GM21526 (cell line): ENCODE measurements at regions not wholly inside any gene's neighbourhood (a gene's known extent, or its start where the extent isn't known, plus 50 kb on each side); places are given as distances from the start of the nearest gene placed in this dataset.

Experiments
- ATAC-seq: cut with Tn5 transposase; IDR thresholded peaks from one replicate; pipeline ENCODE4 v1.9.1; 2021; ENCODE audit warnings: moderate library complexity; ENCODE audit not compliant: unreplicated experiment, low FRiP score

DNA sequence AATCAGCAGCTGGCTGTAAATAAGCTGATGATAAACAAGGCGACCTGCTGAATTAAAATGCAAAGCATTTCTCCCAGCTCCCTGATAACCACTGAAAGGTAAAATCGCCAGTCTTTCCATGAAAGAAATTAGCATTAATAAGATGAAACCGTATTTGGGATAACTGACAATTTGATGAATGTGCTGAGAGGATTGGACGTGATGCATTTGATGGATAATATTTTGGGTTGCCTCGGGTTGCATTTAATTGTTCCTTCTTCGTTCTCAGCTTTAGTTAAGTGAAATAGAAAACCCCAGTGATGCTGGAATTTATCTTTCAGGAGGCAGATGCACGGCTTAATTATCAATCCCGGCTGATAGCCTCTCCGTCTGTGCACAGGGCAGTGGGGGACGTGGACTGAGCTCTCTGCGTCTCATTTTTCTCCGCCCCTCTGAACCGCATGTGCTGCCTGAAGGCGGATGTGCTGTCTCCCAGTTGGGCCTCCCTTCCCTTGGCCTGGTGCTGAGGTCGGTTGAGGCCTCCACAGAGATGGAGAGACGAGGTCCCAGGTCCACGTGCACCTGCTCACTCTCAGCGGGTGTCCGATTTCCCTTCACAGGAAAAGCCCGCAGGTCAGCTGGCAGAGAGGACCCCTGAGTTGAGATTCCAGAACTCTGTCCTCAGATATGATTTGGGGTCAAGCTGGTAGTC lies 846.2 kb downstream of the BRD1 start:
- no peak for ATAC-seq

DNA sequence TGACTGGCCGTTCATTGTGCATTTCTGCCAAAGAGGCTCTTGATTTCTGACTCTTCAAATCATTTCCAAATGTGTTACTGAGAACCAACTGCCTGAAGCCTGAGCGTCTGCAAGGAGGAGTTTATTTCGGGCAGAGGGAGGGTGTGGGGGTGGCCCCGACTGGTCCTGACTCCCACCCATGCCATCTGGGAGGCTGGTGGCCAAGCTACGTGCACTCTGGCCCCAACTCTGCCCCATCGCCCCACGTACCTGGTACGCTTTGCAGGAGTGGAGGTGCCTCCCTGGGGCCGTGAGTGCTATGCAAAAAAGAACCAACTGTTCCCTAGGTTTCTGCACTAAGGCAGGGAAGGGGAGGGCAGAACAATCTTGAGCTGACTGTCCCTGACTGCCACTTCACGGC lies 846.8 kb downstream of the BRD1 start:
- ATAC-seq: no peak

DNA sequence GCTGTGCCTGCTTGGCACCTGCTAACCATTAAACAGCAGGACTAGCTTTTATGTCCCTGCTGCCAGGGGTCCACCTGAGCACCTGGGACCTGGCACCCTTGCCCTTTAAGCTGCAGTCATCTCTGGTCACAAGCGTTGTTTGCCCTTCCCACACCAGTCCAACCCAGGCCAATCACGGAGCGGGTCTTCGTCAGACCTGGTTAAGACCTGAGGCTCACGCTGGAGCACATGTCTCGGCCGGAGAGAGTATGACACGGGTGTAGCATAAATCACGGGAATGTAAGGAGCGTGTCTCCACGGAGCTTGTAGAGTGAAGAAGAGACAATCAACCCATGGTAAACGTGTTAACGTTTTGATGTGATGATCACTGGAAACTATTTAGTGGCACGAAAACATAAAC lies 847.3 kb downstream of the BRD1 start:
- no peak for ATAC-seq

DNA sequence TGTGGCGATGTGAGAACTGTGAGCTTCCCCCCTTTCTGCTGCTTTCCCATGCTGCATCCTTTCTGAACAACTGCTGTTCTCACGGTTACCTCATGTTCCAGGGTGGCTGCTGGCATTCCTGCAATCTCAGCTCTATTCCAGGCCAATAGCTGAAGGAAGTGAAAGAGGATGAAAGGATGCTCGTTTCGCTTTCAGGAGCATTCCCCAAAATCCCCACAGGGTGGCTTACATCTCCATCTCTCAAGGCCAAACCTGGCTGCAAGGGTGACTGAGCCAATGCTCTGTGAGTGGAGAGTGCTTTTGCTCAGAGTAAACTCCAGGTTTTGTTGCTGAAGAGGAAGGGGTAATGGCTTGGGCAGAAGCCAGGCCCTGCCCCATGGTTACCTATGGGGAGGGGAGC lies 848.2 kb downstream of the BRD1 start:
- ATAC-seq: no peak

DNA sequence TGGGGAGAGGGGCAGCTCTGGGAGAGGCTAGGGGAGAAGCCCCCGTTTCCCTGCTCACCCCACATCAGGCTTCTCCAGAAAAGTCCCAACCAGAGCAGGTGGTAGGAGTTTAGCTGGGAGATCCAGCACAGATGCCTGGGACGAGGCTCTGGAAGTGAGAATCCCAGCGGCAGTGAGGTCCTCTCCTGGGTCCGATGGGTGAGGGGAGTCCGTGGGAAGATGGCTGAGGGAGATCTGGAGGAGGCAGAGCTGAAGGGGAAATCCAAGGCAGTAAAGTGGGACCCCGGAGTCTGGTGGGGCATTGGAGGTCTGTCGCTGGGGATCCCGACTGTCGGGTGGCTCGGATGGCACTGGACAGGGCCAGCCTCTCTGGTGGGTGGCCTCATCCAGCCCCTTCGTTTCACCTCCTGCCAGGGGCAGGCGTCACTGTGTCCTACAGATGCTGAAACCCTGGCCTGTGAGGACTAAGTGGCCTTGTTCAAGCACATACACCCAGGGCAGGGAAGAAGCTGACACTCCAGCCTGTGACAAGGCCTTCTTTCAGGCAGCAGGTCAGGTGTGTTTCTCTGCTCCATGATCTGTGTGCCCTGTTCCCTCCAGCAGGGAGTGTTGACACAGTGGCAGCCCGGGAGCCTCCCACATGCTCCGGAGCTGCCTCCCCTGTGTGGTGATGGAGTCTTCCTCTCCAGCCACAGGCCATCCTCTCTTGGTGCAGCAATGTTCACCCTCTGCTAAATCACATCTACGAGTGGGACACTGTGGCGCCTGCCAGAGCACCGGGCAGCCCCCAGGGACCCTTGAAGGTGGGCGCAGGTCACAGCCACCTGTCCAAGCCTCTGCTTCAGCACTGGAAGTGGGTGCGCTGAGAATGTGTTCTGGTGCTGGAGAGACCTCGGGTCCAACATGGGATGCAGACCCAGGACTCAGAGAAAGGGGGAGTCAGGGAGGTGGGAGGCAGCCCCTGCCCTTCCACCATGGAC lies 850.8 kb downstream of the BRD1 start:
- no peak for ATAC-seq

DNA sequence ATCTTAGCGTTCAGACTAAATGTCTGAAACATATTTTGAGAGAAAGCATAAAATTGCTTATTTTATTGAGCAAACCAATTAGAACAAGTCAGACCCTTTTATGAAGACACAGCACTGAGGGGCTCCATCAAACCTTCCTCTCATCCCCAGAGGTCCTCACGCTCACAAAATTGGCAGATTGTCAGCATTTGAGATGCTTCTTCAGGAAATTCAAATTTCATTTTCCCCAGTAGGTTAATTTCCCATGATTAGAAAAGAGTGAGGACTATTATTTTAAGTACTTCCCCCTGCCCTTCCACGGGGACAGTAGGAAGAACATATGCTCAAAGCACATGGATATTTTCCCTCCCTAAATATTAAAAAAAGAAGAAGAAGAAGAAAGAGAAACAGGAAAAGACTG lies 851.8 kb downstream of the BRD1 start:
- no peak for ATAC-seq

DNA sequence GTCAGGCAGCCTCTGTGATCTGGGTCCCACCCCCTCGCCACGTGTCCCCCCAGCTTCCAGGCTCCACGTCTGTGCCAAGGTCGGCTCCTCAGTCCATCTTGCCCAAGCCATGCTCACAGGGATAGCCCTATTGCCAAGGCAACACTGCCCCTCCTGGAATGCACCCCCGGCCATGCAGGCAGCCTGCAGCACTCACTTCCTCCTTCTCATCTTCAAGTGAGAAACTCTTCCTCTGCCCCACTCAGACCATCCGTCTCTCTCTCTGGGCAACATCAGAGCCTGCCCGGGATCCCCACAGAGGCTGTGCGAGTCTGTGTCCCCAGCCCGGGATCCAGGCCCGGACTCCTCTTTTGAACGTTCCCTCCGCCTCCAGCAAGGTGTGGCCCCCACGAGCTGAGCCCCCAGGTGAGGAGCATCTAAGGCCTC lies 852.3 kb downstream of the BRD1 start:
- no peak for ATAC-seq

DNA sequence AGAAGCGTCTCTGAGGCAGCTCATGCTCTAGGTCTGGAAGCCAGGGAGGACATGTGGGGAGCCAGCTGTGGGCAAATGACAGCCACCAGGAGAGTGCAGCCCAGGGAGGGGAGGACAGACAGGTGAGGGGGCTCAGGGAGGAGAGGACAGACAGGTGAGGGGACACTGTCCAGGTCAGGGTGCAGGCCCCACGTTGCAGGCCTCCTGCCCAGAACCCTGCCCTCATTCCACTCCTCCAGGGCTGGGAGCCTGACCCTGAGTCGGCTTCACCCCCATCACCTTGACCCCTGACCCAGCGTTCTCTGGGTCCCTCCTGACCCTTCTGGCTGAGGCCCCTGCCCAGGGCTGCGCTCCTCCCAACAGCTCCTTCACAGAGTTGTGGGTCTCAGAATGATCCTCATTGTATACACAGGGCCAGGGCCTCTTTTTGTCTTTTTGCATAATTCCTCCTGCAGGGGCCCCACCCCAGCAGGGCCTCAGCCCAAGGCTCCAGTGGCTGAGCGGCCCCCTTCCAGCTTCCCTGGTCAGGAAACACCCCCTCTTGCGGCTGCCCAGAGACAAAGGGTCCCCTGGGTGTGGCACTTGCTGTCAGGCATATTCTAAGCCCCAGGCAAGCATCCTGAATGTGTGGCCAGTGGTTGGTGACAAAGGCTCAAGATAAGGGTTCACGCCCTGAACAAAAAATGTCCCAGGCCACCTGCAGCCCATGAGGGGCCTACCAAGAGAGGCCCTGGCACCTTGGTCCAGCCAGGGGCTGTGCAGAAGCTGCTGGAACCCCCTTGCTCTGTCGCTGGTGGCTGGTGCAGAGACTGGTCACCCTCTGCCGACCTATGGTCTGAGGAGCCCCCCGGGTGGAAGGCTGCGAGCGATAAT lies 853.0 kb downstream of the BRD1 start:
- no peak for ATAC-seq

DNA sequence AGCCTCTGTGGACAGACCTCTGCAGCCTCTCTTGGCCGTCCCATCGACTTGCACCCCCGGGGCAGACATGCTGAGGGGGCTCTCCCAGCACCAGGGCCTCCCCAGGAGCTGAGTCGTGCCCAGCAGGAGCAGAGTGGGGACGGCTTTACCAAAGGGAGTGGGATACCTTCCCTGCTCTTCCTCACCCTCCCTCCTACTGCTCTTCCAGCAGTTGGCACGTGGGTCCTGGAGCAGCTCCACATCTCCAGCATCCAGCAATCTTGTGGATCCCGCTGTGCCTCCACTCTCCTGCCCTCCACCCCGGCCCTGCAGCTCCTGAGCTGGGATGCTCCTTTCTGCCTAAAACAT lies 854.0 kb downstream of the BRD1 start:
- ATAC-seq: no peak

DNA sequence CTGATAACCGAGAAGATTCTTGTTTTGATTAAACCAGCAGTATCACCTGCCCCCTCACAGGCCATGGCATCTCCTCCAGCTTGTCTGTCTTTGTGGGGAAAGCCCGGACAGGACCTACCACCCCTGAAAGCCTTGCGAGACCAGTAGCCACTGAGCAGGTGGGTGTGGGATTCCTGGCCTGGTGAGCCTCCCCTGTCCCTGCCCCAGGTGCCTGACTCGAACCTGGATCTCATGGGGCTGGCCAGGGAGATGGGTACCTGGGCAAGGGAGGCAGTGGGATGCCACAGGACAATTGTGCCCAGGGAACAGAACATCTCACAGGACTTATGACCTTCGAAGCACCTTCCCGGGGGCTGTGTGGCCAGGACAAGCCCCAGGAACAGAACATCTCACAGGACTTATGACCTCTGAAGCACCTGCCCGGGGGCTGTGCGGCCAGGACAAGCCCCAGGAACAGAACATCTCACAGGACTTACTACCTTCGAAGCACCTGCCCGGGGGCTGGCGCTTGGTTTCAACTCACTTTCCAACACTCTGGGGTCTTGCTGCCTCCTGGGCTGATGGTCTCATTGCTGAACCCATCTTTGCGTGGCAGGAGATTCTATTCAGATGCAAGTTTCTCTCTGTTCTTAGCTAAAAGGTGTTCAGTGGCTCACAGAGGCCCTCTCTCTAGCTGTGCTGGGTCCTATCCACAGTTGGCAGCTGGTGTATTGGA lies 854.5 kb downstream of the BRD1 start:
- no peak for ATAC-seq

DNA sequence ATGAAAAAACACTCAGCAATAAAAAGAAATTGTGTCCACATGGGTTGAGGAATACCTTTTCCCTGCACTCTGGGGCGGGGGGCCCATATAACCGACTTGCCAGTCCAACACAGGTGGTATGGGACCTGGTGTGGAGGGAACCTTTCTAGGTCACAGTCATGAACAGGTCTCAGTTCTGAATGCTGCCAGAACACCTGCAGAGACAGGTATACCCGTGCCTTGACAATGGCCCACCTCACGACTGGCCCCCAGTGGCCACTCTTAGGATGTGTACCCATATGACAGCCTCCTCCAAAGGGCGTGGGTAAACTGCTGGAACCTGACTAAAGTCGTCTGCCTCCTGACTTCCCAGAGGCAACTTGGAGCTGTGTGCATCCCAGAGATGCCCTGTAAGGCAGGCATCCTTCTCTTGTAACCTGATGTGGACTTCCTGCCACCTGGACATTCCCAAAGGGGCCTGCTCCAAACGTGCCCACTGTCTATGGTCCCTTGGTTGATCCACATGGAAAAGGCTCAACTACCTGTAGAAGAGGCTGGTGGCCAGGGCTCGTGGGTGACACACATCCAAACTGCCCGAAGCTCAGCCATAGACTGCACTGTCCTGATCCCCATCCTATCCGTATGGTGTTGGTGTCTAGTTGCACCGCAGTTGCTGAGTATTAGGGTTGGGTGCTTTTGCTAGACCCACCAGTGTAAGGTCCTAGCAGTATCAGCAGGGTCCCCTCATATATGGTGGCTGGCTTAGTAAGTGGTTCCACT lies 859.3 kb downstream of the BRD1 start:
- no peak for ATAC-seq

DNA sequence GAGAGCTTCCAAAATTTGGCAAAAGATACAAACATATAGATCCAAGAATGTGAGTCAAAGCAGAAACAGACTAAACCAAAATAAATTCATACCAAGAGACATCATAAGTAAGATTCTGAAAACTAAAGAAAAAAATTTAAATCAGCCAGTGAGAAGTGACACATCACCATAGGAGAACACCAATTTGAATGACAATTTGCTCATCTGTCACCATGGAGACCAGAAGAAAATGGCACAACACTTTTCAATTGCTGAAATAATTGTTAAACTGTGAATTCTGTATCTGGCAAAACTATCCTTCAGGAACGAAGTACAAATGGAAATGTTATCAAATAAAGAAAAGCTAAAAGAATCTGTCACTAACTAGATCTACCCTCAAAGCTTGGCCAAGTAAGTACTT lies 864.3 kb downstream of the BRD1 start:
- no peak for ATAC-seq

DNA sequence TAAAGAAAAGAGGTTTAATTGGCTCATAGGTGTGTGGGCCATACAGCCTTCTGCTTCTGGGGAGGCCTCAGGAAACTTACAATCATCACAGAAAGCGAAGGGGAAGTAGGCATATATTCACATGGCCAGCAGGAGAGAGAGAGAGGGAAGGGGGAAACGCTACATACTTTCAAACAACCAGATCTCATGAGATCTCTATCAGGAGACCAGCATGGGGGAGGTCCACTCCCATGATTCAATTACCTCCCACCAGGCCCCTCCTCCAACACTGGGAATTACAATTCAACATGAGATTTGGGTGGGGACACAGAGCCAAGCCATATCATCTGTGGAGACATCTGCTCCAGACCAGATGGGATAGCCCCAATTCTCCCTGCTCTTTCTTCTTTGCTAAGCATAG lies 866.0 kb downstream of the BRD1 start:
- ATAC-seq: no peak

DNA sequence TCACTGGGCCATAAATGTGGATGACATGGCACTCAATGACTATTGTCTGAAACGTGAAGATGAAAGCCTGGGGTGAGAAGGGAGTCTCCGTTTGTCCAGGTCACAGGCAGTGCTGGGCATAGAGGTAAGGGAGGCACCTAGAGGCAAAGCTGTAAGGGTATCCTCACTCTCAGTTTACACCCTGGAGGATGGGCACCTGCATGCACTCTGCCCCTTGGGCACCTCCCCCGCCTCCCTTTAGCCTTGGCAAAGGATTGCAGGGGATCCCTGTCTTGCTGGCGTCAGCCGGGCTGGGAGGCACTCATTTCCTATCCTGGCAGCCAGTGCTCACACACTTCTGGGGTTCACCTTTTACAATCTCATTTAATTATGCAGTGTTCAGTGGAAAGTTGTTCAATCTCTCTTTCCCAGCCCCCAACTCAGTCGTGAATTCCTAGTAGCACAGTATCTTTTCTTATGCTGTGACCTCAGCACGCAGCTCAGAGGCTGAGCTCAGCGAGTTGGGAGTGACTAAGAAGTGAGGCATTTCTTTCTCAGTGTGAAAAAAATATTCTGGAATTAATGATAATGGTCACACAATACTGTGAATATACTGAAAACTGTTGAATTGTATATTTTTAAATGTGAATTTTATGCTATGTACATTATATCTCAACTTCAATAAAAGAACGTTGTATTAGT lies 866.6 kb downstream of the BRD1 start:
- ATAC-seq: no peak

DNA sequence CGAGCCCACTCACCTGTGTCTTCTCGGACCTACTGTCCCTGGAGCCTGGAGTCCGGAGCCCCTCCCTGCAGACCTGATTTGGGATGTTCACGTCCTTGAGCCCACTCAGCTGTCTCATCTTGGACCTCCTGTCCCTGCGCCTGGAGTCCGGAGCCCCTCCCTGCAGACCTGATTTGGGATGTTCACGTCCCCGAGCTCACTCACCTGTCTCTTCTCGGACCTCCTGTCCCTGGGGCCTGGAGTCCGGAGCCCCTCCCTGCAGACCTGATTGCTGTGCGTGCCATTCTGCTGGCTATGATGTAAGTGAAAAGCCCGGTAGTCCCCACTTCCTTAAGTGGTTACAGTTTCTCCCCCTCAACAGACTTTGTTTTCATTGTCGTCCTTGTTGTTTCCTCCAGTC lies 867.1 kb downstream of the BRD1 start:
- ATAC-seq: no peak

DNA sequence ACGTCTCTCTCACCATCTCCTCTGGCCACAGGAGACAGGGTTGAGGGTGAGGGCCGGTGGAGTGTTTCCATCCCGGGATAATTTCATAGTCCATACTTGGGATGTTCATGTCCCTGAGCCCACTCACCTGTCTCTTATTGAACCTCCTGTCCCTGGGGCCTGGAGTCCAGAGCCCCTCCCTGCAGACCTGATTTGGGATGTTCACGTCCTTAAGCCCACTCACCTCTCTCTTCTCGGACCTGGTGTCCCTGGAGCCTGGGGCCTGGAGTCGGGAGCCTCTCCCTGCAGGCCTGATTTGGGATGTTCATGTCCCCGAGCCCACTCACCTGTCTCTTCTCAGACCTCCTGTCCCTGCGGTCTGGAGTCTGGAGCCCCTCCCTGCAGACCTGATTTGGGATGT lies 868.2 kb downstream of the BRD1 start:
- no peak for ATAC-seq

DNA sequence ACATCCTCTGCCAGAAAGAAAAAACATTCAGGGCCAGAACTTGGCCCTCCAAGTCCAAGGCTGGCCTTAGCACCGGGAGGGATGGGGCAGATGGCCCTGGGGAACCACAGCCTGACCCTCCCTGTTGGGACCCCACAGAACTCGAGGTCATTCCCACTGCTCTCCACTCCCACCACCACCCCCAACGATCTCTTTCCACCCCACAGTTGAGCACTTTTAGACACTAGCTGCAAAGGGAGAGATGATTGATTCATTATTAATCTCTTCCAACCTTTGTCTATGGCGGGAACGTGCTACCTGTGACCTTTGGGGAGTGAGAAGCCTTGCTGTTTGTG lies 869.7 kb downstream of the BRD1 start:
- no peak for ATAC-seq

DNA sequence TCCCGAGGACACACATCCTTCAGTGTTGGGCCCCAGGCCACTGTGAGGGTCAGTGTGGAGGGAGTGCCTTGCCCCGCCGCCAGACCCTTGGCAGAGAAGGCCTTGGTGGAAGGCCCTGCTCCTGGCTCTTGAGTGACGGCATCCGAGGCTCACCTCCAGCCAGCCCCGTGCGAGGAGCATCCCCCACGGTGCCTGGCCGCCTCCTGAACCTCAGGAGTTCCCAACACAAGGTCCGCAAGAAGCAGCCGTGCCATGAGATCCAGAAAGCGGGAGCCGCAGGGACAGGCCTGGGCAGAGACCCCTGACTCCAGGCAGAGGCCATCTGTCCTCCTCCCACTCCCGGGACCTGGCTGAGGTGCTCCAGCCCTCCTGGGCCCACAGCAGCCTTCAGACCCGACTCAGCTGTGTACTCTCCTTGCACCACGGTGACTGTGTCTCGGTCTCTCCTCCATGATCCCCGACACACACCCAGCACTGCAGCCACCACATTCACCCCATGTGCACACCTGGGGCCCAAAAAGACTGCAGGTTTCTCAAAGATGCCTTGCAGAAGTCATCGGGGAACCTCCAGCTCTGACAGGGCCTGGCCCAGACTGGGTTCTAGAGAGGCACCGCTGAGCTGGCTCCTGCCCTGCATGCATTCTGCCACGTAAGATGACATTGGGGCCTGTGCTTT lies 870.2 kb downstream of the BRD1 start:
- ATAC-seq: no peak
